Left ventricle myocardium superior (tissue), 1 donor: ENCODE measurements at regions not wholly inside any gene's neighbourhood (a gene's known extent, or its start where the extent isn't known, plus 50 kb on each side); places are given as distances from the start of the nearest gene placed in this dataset.

Experiments
- ATAC-seq: fragments of 200-7000 bp; cut with Tn5 transposase; one replicate; pipeline ENCODE4 v1.9.1; 2020; ENCODE audit warnings: mild to moderate bottlenecking, moderate library complexity
- DNase-seq: peaks from one replicate; pipeline ENCODE4 v3.0.0-alpha.2; 2020
- intact Hi-C: fragments of 100-400 bp; cut with micrococcal nuclease; formaldehyde crosslinking; loops from one replicate; pipeline ENCODE4 v1.11.0; 2022
- donor health status: DM: no; HTN: yes; CAD: no; lungs with severe emphysema.

DNA sequence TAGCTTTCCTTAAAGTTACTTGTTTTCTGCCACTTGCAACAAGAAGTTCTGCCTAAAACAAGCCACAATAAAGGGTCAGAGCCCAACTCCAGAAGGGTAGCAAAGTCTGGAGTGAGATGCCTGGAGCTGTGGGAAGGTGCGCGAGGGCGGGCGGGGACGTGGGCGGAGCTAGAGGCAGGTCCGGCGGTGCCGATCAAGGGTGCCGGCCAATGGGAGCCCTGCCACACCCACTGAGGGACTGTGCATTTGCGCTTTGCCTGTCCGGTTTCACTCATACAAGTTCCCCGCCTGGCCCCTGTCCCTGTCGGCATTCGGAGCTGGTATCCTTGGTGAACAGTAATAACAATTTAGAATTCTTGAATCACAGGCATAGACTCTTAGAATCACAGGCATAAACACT is 732.4 kb downstream of the MATN1 start:
- intact Hi-C loops = no loop called here
- peak; percentile 61 for ATAC-seq
- peak; percentile 50 for DNase-seq

DNA sequence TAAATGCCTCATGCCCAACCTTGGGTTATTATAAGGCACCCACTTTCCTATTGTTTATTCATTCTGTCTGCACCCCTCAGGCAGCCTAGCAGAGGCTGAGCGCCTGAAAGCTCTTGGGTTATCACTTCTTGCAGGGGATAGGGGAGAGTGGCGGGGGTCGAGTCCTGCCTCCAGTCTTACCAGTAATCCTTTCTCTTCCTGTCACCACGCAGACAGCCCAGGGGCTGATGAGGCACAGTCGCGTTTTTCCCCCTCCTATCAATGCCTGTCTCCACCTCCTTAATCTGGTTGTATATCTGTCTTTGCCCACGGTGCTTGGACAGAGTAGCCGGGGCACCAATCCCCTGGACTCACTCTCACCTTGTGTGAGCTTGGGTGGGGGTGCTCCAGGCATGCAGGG is 733.1 kb downstream of the MATN1 start:
- ATAC-seq (no peak), DNase-seq (no peak)
- intact Hi-C loops = no loop called here

DNA sequence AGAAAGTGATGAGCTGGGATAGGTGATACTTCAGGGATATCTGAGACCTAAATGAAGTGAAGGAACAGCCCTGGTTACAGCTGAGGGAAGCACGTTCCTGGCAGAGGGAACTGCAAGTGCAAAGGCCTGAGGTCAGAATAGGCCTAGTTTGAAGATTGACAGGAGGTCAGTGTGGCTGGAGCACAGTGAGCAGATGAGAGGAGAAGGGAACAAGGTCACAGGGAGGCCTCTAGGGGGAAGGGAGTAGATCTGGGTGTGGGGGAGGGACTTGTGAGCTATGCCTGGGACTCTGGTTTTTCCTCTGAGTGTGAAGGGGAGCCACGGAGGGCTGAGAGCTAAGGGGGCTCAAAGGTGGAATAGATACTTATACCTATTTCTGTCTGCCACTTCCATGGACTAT is 736.4 kb downstream of the MATN1 start:
- DNase-seq (no peak), ATAC-seq (peak; percentile 54)
- intact Hi-C loops = no loop called here

DNA sequence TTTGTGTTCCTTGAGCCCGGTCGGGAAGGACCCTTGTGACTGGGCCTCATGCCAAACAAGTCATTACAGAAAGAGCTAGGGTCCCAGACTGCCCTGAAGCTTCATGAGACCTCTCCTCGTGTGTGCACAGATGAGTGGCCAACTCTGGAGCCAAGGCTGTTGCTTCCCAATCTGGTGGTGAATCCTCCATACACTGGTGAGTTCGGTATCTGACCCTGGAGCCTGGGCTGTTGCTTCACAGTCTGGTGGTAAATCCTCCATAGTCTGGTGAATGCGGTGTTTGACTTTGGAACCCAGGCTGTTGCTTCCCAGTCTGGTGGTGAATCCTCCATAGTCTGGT is 737.8 kb downstream of the MATN1 start:
- ATAC-seq (no peak), DNase-seq (no peak)
- intact Hi-C loops = no loop called here

DNA sequence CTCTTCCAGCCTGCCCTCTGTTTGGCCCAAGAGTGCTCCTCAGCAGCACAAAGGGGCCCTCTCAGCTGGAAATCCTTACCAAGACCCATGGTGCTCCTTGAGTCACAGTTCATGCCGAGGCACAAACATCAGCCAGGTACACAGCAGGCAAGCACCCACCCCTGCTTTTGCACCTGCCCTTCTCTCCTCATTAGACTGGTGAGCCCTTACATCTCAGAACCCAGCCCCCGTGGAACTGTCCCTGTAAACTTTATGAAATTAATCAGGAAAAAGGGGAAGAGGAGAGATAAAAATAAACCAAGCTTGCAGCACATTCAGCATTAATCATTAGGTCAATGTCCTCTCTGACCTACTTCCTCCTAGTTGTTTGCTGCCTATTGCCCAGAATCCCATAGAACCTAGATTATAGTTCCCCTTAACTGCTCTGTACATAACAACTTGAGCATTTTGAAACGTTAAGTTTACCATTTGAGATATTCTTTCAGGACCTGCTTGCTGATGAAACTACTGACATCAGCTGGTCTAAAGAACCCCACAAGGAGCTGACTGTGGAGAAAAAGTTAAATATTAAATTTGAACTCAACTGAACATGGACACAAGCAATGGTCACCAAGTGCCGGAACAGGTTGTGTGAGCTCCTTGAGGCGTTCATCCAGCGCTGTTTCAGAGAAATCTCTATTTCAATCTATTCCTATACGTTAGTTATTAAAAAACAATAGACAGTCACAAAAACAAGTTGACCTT is 738.4 kb downstream of the MATN1 start:
- DNase-seq (no peak), ATAC-seq (peak; percentile 52)
- intact Hi-C loops = no loop called here

GRCh38 chr1:29984166-29984861 is 739.1 kb downstream of the MATN1 start:
- intact Hi-C loops = no loop called here
- ATAC-seq (no peak), DNase-seq (no peak)

DNA sequence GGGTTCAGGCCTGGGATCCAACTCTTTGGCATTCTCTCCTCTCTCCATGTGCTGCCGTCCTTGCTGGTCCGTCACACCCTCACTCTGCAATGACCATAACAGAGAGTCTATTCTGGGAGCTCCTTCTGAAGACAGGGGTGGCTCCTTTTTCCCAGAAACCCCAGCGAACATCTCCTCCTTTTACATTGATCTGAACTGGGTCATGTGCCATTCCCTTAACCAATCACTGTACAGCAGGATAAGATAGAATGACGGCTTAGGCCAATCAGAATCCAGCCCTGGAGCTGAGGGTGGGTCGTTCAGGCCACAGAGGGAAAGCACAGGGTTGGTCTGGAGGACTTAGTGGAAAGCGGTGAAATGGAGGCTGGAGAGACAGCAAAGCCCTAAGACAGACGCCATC is 740.1 kb downstream of the MATN1 start:
- no peak for ATAC-seq

GRCh38 chr1:29981586-29982239 is 741.7 kb downstream of the MATN1 start:
- DNase-seq = no peak
- no peak for ATAC-seq
- intact Hi-C loops = no loop called here

More for the DNA sequence above, 740.1 kb downstream of the MATN1 start:
- intact Hi-C loops = no loop called here
- DNase-seq = no peak

DNA sequence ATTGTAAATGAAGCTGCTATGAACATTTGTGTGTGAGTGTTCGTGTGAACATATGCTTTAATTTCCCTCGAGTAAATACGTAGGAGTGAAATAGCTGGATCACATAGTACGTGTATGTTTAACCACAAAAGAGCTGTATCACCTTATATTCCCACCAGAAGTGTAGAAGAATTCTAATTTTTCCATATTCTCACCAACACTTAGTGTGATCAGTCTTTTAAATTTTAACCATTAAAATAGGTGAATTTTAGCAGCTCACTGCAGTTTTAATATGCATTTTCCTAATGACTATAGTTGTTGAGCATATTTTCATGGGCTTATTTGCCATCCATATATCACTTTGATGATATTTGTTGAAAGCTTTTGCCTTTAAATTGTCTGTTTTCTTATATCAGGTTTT is 741.2 kb downstream of the PTPRU start:
- no peak for ATAC-seq
- no peak for DNase-seq
- intact Hi-C loops = no loop called here

DNA sequence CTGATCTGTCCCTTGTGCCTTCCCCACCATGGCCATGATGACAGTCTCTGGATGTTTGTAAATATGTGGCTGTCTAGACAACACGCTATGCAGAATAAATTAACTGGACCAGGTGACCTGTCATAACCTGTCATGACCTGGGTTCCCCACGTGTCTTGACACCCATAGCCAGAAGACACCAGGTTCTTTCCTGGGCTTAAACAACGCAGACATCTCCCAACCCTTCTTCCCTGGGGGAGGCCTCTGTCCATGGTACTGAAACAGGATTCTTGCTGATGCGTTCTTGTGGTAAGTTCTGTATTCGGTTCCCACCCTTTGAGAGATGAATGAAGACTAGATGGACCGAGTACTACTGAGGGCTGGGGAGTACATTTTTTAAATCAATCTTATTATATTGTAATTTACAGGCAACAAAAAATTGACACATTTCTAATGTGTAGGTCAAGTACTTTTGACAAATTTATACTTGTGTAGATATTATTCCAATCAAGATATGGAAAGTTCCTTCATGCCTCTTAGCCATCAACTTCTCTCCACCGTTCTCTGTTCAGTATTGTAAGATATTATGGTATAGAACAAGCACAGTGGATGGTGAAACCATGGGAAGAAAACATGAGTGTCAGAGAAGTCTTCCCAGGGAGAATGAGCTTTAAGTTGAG is 738.8 kb downstream of the PTPRU start:
- DNase-seq (no peak), ATAC-seq (no peak)
- intact Hi-C loops = no loop called here

DNA sequence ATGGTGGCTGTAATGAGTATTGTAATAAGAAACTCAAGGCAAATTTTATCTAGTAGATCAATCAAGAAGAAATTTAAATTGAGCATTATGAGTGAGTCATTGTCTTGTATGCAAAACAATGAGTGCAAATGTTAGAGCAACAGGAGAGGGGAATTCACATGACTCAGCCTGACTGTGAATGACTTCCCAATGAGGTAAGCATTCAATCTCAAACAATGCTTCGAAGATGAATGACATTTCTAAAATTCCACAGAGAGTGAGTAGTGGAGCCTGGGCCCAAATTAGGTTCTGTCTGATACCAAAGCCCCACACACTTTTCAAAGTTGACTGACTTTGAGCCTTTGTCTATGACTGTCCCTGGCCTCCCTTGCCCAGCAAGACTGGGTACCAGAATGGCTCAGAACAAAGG is 738.0 kb downstream of the PTPRU start:
- DNase-seq = no peak
- intact Hi-C loops = no loop called here
- no peak for ATAC-seq

DNA sequence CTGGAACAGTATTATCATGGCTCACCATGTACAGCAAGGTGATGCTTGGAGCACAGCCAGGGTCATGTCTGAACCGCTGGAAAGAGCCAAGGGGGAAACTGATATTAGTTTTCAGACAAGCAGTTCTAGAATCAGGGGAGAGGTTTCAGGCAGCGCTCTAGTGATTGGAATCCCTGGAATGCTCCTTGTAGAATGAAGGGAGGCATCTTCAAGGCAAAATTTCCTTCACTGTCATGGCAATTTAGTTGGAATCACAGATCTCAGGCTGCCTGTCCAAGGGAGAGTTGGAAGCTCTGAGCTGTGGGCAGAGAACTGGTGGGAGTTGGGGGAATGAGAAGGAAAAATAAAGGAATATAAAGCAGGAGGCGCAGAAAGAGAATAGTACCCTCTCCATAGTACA is 737.1 kb downstream of the PTPRU start:
- no peak for DNase-seq
- intact Hi-C loops = no loop called here
- no peak for ATAC-seq

GRCh38 chr1:29972421-29973053 is 736.2 kb downstream of the PTPRU start:
- DNase-seq = no peak
- ATAC-seq = no peak
- intact Hi-C loops = no loop called here

DNA sequence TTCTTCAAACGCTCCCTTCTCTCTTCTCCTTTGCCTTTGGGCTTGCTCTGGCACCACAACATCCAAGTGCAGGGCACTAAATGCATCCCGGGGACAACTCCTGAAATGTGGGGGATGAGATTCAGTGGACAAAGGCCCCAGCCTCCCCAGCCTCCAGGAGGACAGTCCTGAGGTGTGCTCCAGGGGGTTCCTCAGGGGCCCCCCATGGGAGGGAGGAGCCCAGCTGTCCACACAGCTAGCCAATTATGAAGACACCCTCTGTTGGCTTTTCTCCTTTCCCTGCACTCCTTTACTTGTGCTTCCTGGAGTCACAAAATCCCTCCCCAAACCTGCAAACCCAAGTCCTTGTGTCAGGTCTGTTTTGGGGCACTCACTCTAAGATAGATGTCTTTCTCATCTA is 735.4 kb downstream of the PTPRU start:
- DNase-seq = no peak
- ATAC-seq = no peak
- intact Hi-C loops = no loop called here

DNA sequence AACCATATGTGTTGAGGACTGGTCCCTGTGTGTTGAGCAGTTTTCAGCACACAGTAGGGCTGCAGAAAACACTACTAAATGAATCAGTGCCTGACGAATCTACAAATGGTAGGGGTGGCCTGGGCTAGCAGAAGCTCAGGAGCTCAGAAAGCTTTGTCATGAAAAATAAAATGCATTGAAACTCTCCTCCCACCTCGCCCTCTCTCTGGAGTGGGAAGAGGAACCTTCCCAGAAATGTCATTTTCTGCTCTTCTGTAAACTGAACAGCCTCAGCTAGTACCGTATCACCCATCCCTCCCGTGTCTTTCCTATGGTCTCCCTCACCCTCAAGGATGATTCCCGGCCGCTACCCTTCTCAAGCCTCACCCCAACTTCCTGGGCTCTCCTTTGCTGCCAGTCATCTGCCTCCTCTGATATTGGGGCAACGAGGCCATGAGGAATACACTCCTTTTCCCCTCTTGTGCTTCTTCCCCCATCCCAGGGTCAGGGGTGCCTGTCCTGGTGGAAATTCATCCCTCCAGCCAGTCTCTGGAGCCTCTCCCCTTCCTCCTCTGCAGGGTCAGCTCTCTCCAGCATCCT is 734.5 kb downstream of the PTPRU start:
- DNase-seq = no peak
- intact Hi-C loops = no loop called here
- ATAC-seq = no peak

GRCh38 chr1:29969576-29969975 is 733.3 kb downstream of the PTPRU start:
- DNase-seq (no peak), ATAC-seq (no peak)
- intact Hi-C loops = no loop called here

- DNase-seq (no peak), ATAC-seq (no peak)
- intact Hi-C loops = no loop called here
Measured at GRCh38 chr1:29967261-29967660, 730.9 kb downstream of the PTPRU start.

DNA sequence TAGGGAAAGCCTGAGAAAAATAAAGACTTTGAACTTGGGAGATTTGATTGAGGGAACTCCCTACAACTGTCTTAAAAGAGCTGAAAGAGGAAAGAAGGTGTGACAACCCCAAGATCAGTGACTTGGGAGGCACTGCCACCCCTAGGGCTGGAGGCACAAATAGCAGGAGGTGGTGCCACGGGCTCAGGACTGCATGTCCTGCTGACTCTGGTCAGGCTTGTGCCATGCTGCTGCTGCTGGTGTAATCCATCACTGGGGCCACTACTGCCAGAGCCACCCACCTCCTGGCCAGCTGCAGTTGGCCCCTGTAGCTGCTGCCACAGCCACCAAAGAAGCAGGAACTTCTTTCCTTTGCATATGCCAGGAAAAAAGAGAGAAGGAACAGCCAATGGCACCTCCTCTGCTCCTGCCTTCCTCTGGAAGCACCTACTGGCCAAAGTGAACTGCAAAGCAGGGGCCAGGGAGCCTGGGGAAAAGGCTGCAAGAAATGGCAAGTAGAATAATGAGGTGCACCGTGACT is 730.3 kb downstream of the PTPRU start:
- intact Hi-C loops = no loop called here
- DNase-seq (no peak), ATAC-seq (no peak)
